ENCODE measurements at regions not wholly inside any gene's neighbourhood (a gene's known extent, or its start where the extent isn't known, plus 50 kb on each side); places are given as distances from the start of the nearest gene placed in this dataset.

GRCh38 chr17:56648321-56648720 is 54.8 kb downstream of the NOG start:
- Mint-ChIP-seq H3K4me3 (ENCODE audit: low read depth, unreplicated experiment) (no peak overlapping the region), H3K9me3 (ENCODE audit: low read depth, unreplicated experiment) (no peaks in the 10 kb centered on the region), H3K4me1 (ENCODE audit: low read depth, unreplicated experiment) (no peaks in the 10 kb centered on the region), H3K27ac (ENCODE audit: unreplicated experiment) (no peak overlapping the region), H3K36me3 (ENCODE audit: insufficient read depth, unreplicated experiment) (no peaks in the 10 kb centered on the region), H3K27me3 (ENCODE audit: unreplicated experiment) (peaks cover 59% of the 10 kb centered on the region)
- TF ChIP-seq CTCF (IDR thresholded peaks at IDR 0.05; ENCODE audit: unreplicated experiment), result no peak
- no TSS peak for BruUV-seq (replicated peaks)
- DNase-seq, result no peak
- CTCF ChIA-PET, result interaction anchor here (1.0 kb wide), 1 partner anchor 55 kb away, joined by 3 read pairs; the partner anchor contains the start of gene NOG
- intact Hi-C loops (cut with micrococcal nuclease; ENCODE audit: unreplicated experiment), result no loop called here

GRCh38 chr17:56648806-56649205 is 55.3 kb downstream of the NOG start:
- H3K27ac Mint-ChIP-seq (ENCODE audit: unreplicated experiment), result no peak overlapping the region
- no peak for DNase-seq
- BruUV-seq (replicated peaks), result no TSS peak
- no peak overlapping the region for H3K4me3 Mint-ChIP-seq (ENCODE audit: low read depth, unreplicated experiment)
- CTCF ChIA-PET, result no interaction called here
- no peak for TF ChIP-seq CTCF (IDR thresholded peaks at IDR 0.05; ENCODE audit: unreplicated experiment)
- no peaks in the 10 kb centered on the region for H3K36me3 Mint-ChIP-seq (ENCODE audit: insufficient read depth, unreplicated experiment)
- peaks cover 54% of the 10 kb centered on the region for H3K27me3 Mint-ChIP-seq (ENCODE audit: unreplicated experiment)
- intact Hi-C loops (cut with micrococcal nuclease; ENCODE audit: unreplicated experiment), result no loop called here
- H3K9me3 Mint-ChIP-seq (ENCODE audit: low read depth, unreplicated experiment), result no peaks in the 10 kb centered on the region
- no peaks in the 10 kb centered on the region for H3K4me1 Mint-ChIP-seq (ENCODE audit: low read depth, unreplicated experiment)

- Mint-ChIP-seq H3K36me3 (ENCODE audit: insufficient read depth, unreplicated experiment) (no peaks in the 10 kb centered on the region), H3K9me3 (ENCODE audit: low read depth, unreplicated experiment) (no peaks in the 10 kb centered on the region), H3K27ac (ENCODE audit: unreplicated experiment) (no peak overlapping the region), H3K4me1 (ENCODE audit: low read depth, unreplicated experiment) (no peaks in the 10 kb centered on the region), H3K4me3 (ENCODE audit: low read depth, unreplicated experiment) (no peak overlapping the region), H3K27me3 (ENCODE audit: unreplicated experiment) (peaks cover 24% of the 10 kb centered on the region)
- CTCF ChIA-PET, result no interaction called here
- no peak for DNase-seq
- TF ChIP-seq CTCF (IDR thresholded peaks at IDR 0.05; ENCODE audit: unreplicated experiment), result no peak
- intact Hi-C loops (cut with micrococcal nuclease; ENCODE audit: unreplicated experiment), result no loop called here
- no TSS peak for BruUV-seq (replicated peaks)
Observed at GRCh38 chr17:56652628-56653027, 59.1 kb downstream of the NOG start.

- Mint-ChIP-seq H3K36me3 (ENCODE audit: insufficient read depth, unreplicated experiment) (no peaks in the 10 kb centered on the region), H3K27ac (ENCODE audit: unreplicated experiment) (no peak overlapping the region), H3K9me3 (ENCODE audit: low read depth, unreplicated experiment) (no peaks in the 10 kb centered on the region), H3K27me3 (ENCODE audit: unreplicated experiment) (peaks cover 11% of the 10 kb centered on the region), H3K4me3 (ENCODE audit: low read depth, unreplicated experiment) (no peak overlapping the region), H3K4me1 (ENCODE audit: low read depth, unreplicated experiment) (no peaks in the 10 kb centered on the region)
- TF ChIP-seq CTCF (IDR thresholded peaks at IDR 0.05; ENCODE audit: unreplicated experiment), result peak; percentile 29
- intact Hi-C loops (cut with micrococcal nuclease; ENCODE audit: unreplicated experiment), result no loop called here
- CTCF ChIA-PET, result no interaction called here
- no TSS peak for BruUV-seq (replicated peaks)
- peak; percentile 44 for DNase-seq
Observed at GRCh38 chr17:56653877-56654276, 60.4 kb downstream of the NOG start.
